ENCODE measurements at regions not wholly inside any gene's neighbourhood (a gene's known extent, or its start where the extent isn't known, plus 50 kb on each side); places are given as distances from the start of the nearest gene placed in this dataset.

- ATAC-seq (no peak), DNase-seq (no peak)
- Histone ChIP-seq H3K4me3 (no peak overlapping the region), H3K4me1 (no peaks in the 10 kb centered on the region), H3K9me3 (no peaks in the 10 kb centered on the region), H3K27ac (no peak overlapping the region), H3K36me3 (no peaks in the 10 kb centered on the region), H3K27me3 (peaks cover 0 to 10% of the 10 kb centered on the region in 2 donors)
- TF ChIP-seq CTCF (IDR thresholded peaks at IDR 0.05): no peak
- intact Hi-C loops (cut with DNase I): no loop called here
These were observed 304.0 kb downstream of the UQCRFS1 start for GRCh38 chr19:28908941-28909340.

GRCh38 chr19:28907534-28907933 is 305.4 kb downstream of the UQCRFS1 start:
- no peaks in the 10 kb centered on the region for H3K9me3 ChIP-seq
- intact Hi-C loops (cut with DNase I): no loop called here
- no peaks in the 10 kb centered on the region for H3K36me3 ChIP-seq
- no peak for TF ChIP-seq CTCF (IDR thresholded peaks at IDR 0.05)
- DNase-seq (no peak), ATAC-seq (no peak)
- no peaks in the 10 kb centered on the region for H3K4me1 ChIP-seq
- H3K4me3 ChIP-seq: no peak overlapping the region
- H3K27me3 ChIP-seq: peaks cover 0 to 14% of the 10 kb centered on the region in 2 donors
- no peak overlapping the region for H3K27ac ChIP-seq

GRCh38 chr19:28905996-28906395 is 307.0 kb downstream of the UQCRFS1 start:
- peaks cover 0 to 7% of the 10 kb centered on the region in 2 donors for H3K27me3 ChIP-seq
- intact Hi-C loops (cut with DNase I): no loop called here
- ATAC-seq: no peak
- no peaks in the 10 kb centered on the region for H3K36me3 ChIP-seq
- DNase-seq: no peak
- no peak for TF ChIP-seq CTCF (IDR thresholded peaks at IDR 0.05)
- H3K4me1 ChIP-seq: no peaks in the 10 kb centered on the region
- H3K4me3 ChIP-seq: no peak overlapping the region
- no peak overlapping the region for H3K27ac ChIP-seq
- H3K9me3 ChIP-seq: no peaks in the 10 kb centered on the region

GRCh38 chr19:28899703-28900102 is 313.2 kb downstream of the UQCRFS1 start:
- Histone ChIP-seq H3K27ac (no peak overlapping the region), H3K4me1 (no peaks in the 10 kb centered on the region), H3K36me3 (no peaks in the 10 kb centered on the region), H3K4me3 (no peak overlapping the region), H3K9me3 (no peaks in the 10 kb centered on the region), H3K27me3 (peaks cover 0 to 7% of the 10 kb centered on the region in 2 donors)
- ATAC-seq (no peak), DNase-seq (no peak)
- TF ChIP-seq CTCF (IDR thresholded peaks at IDR 0.05): no peak
- intact Hi-C loops (cut with DNase I): no loop called here

GRCh38 chr19:28898249-28898648 is 314.7 kb downstream of the UQCRFS1 start:
- intact Hi-C loops (cut with DNase I): no loop called here
- DNase-seq: no peak
- no peak for TF ChIP-seq CTCF (IDR thresholded peaks at IDR 0.05)
- no peaks in the 10 kb centered on the region for H3K9me3 ChIP-seq
- H3K4me1 ChIP-seq: no peaks in the 10 kb centered on the region
- H3K27me3 ChIP-seq: no peaks in the 10 kb centered on the region
- H3K4me3 ChIP-seq: no peak overlapping the region
- no peak for ATAC-seq
- H3K36me3 ChIP-seq: no peaks in the 10 kb centered on the region
- H3K27ac ChIP-seq: no peak overlapping the region

Data from left lung (tissue), 4 donors.